Body of pancreas (tissue), 4 donors: ENCODE measurements at regions not wholly inside any gene's neighbourhood (a gene's known extent, or its start where the extent isn't known, plus 50 kb on each side); places are given as distances from the start of the nearest gene placed in this dataset.

ENCODE experiments used
- CTCF ChIP-seq, 7 experiments: fragments of 450-650 bp in 4 of 7; fragments of 200-600 bp in 3 of 7; sonication (generic) in 3 of 7; IDR thresholded peaks; one replicate each; pipeline ENCODE4 v1.5.1; 2016 to 2019; ENCODE audit warnings: antibody characterized with exemption in 7 of 7
- POLR2A ChIP-seq, 3 donors: fragments of 450-650 bp; IDR thresholded peaks; one replicate each; pipeline ENCODE4 v1.6.1; 2016; ENCODE audit warnings: antibody characterized with exemption in 3 of 3, mild to moderate bottlenecking in 2 of 3

- TF ChIP-seq CTCF (IDR thresholded peaks at IDR 0.05) (no peak), POLR2A (IDR thresholded peaks at IDR 0.05) (no peak)
Measured at GRCh38 chr3:61449327-61450040, 111.9 kb upstream of the PTPRG start.
